ENCODE measurements at regions not wholly inside any gene's neighbourhood (a gene's known extent, or its start where the extent isn't known, plus 50 kb on each side); places are given as distances from the start of the nearest gene placed in this dataset.

GRCh38 chr9:6068983-6069382 lies 53.6 kb upstream of the RANBP6 start:
- TF ChIP-seq ZNF274 (IDR thresholded peaks at IDR 0.05; ENCODE audit: low read depth, low read length) (no peak), SUZ12 (IDR thresholded peaks at IDR 0.05; ENCODE audit: extremely low read depth, insufficient read depth, insufficient read length) (no peak), YY1 (IDR thresholded peaks at IDR 0.05; ENCODE audit: insufficient read depth, insufficient read length) (no peak)

Data from NT2/D1 (cell line).